ENCODE measurements at regions not wholly inside any gene's neighbourhood (a gene's known extent, or its start where the extent isn't known, plus 50 kb on each side); places are given as distances from the start of the nearest gene placed in this dataset.
A peak's percentile ranks its signal among the peaks of the same experiment; 100 is the strongest.

DNA sequence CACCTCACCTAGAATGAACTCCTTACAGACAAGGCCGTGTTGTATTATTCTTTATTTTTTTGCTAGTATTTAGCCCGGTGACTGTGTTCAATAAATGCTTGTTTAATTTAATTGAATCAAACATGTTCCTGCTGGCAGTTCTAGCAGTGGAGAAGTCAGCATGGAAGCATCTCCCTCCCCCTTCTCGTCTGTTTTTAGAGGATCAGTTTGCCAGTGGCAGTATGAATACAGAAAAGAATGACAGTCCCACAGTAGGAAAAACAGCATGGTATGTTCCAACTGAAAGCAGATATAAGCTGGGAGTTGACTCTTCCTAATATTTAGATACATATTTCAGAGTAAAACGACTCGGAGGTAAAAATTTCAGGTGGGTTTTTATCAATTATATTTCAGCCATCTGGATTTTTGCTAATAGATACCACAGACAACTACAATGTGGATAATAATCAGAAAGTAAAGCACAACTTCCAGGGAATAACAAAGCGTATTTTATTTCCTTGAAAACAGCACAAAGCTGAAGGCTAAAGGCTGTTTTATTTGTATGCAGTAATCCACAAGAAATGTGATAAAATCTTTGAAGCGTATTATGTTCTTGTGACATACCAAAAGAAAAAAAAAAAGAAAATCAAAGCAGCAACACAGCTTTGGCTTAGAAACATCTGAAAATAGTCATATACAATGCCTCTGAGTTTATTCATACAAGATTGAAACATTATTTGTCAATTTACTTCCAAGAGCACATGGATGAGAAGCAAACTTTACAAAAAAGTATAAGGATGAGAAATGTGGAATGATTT is 244.5 kb upstream of the KCNMB2 start:
- no peak for DNase-seq (ENCODE audit: low read depth)

- no peak for DNase-seq (ENCODE audit: low read depth)
Measured at GRCh38 chr3:178295292-178295912, 240.8 kb upstream of the KCNMB2 start.

GRCh38 chr3:178297199-178297598 is 239.0 kb upstream of the KCNMB2 start:
- DNase-seq (ENCODE audit: low read depth): no peak

GRCh38 chr3:178297740-178298139 is 238.5 kb upstream of the KCNMB2 start:
- DNase-seq (ENCODE audit: low read depth): no peak

GRCh38 chr3:178300441-178300959 is 235.7 kb upstream of the KCNMB2 start:
- no peak for DNase-seq (ENCODE audit: low read depth)

GRCh38 chr3:178302966-178303930 is 233.0 kb upstream of the KCNMB2 start:
- DNase-seq (ENCODE audit: low read depth): no peak

DNA sequence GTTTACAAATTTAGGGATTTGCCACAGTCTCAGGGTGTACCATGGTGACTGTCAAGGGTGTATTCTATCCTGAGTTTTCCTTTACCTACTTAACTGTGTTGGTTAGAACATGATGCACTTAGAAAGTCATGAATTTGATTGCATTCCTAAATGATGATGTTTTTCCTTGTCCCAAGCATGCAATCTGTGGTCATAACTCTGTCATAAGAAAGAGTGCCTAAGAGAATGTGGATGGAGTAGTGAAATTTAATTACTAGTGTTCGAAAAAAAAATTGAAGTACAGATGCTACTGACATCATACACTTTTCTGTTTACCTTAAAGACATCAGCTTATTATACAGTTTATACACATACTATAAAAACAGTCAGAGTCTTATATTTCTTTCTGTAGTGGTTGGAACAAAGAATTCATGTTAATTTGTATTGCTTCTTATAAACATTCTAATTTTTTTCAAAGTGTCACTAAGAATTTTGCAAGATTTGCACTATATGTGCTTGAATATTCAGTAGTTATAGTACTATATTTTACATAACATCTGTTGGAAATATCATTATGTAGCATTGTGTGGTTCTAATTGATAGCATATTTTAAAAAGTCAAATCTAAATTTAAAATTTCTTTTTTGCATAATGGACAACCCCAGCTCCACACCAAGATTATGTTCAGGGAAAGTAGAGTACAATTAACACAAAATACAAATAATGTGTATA is 231.3 kb upstream of the KCNMB2 start:
- peak; percentile 17 for DNase-seq (ENCODE audit: low read depth)

GRCh38 chr3:178306432-178307115 is 229.7 kb upstream of the KCNMB2 start:
- no peak for DNase-seq (ENCODE audit: low read depth)

GRCh38 chr3:178308771-178309170 is 227.5 kb upstream of the KCNMB2 start:
- DNase-seq (ENCODE audit: low read depth): no peak

DNA sequence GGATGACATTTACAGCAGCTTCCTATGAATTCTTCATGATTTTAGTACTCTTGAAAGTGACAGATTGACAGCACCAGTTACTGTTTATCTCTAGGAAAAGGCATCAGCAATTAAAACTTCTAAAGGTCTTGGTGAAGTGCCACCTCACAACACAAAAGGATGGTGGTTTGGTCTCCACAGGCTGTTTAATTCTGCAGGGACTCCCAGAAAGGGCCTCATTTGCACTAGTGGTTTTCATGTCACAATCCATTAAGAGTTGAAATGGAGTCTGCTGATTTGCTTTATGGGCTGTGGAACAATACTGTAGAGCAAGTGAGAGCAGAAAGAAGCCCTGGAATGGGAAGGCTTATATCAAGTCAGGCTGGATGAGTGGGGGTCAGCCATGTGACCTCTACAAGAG is 225.3 kb upstream of the KCNMB2 start:
- no peak for DNase-seq (ENCODE audit: low read depth)

GRCh38 chr3:178313716-178314115 is 222.5 kb upstream of the KCNMB2 start:
- no peak for DNase-seq (ENCODE audit: low read depth)

DNA sequence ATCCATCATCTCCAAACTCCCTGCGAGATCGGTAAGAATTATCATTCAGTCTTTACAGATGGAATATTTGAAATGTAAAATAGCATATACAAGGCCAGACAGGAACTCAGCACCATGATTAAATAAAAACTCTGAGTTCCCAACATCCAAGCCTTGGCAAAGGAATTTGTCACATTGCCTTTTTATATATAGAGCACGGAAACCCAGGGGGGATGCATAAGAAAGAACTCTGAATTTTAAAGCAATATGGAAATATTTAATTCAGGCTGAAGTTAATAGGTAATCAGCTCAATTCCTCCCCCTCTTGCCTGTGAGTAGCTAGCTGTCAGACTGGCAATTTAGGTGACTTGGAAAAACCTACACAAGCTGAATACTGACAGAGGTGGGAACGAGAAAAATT is 217.9 kb upstream of the KCNMB2 start:
- no peak for DNase-seq (ENCODE audit: low read depth)

GRCh38 chr3:178318941-178319816 is 217.1 kb upstream of the KCNMB2 start:
- no peak for DNase-seq (ENCODE audit: low read depth)

- peak; percentile 17 for DNase-seq (ENCODE audit: low read depth)
Measured at GRCh38 chr3:178320456-178321351, 215.5 kb upstream of the KCNMB2 start.

DNA sequence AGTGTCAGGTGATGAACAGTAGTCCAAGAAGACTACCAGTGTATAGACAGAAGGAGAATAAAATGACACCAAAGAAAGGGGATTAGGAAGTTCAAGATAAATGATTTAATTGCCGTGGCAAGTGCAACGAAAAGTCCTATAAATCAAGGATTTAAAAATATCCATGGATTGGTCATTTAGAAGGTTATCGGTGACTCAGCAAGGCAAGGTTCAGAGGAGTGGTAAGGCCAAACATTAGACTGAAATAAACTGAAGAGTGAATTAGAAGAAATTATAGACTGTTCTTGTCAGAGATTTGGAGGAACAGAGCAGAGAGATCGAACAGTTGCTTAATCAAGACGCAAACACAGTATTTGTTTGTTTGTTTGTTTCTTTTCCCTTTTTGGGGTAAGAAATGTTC is 211.9 kb upstream of the KCNMB2 start:
- DNase-seq (ENCODE audit: low read depth): no peak

DNA sequence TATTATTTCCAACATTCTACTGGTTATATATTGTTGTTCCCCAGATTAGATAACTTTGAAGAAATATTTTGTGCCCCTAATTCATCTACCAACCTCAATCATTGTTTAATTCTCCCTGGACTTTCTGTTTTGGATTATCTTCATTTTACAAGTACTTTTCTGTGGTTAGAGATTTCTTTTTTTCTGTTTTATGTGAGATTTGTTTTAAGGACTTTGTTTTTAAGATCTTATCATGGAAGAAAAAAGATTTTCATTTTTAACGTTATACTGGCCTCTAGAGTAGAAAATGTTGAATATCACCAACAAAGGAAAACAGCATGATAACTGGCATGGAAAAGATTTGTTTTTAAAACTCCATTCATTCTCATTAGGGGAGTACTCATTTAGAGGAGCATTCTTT is 210.9 kb upstream of the KCNMB2 start:
- DNase-seq (ENCODE audit: low read depth): no peak

GRCh38 chr3:178329936-178330335 is 206.3 kb upstream of the KCNMB2 start:
- no peak for DNase-seq (ENCODE audit: low read depth)

GRCh38 chr3:178334239-178334638 is 202.0 kb upstream of the KCNMB2 start:
- DNase-seq (ENCODE audit: low read depth): no peak

GRCh38 chr3:178336336-178336735 is 199.9 kb upstream of the KCNMB2 start:
- no peak for DNase-seq (ENCODE audit: low read depth)

All from Daoy (cell line).